GM12891 (cell line): ENCODE measurements at regions not wholly inside any gene's neighbourhood (a gene's known extent, or its start where the extent isn't known, plus 50 kb on each side); places are given as distances from the start of the nearest gene placed in this dataset.
A peak's percentile ranks its signal among the peaks of the same experiment; 100 is the strongest.

Experiments used
- DNase-seq: peaks from one replicate; pipeline ENCODE4 v3.0.0; 2011; ENCODE audit warnings: low spot score; ENCODE audit not compliant: insufficient read length
- FAIRE-seq: peaks from 2 replicates; lab custom pipeline; 2011; peaks lifted over from hg19 to GRCh38; lab: Jason Lieb, UNC
- PAX5 ChIP-seq: IDR thresholded peaks from 2 replicates; pipeline ENCODE4 v1.6.1; 2011; ENCODE audit warnings: low read length, moderate library complexity, mild to moderate bottlenecking; ENCODE audit not compliant: insufficient read depth, severe bottlenecking
- POLR2A ChIP-seq: IDR thresholded peaks from 2 replicates; pipeline ENCODE4 v1.6.1; 2011; ENCODE audit warnings: low read depth, low read length, control low read depth
- POLR2AphosphoS5 ChIP-seq: IDR thresholded peaks from 2 replicates; pipeline ENCODE4 v1.6.1; 2011; ENCODE audit warnings: low read depth, low read length, control low read depth
- POU2F2 ChIP-seq: IDR thresholded peaks from 2 replicates; pipeline ENCODE4 v1.6.1; 2011; ENCODE audit warnings: low read depth, mild to moderate bottlenecking, control low read depth, low read length, moderate library complexity
- SPI1 ChIP-seq: IDR thresholded peaks from 2 replicates; pipeline ENCODE4 v1.6.1; 2011; ENCODE audit warnings: low read depth, low read length, control low read depth
- TAF1 ChIP-seq: IDR thresholded peaks from 2 replicates; pipeline ENCODE4 v1.6.1; 2011; ENCODE audit warnings: low read depth, low read length, control low read depth

DNA sequence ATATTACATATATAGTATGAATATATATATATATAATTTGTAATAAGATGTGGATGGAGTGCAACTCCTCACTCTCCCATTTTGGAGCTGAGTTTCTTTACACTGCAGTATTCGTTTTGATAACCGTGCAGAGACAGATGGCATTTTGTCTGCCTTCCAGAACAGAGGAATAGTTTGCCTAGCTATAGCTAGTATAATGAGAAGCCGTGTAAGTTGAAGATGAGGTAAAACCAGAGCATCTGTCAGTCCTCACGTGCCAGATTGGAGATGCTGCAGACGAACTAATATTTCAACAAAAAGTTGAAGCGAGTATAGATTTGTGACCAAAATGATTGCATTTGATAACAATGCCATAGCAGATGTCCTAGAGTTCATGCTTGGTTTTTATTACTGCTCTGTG, 180.6 kb downstream of the FMR1NB start:
- FAIRE-seq, result no peak
- TF ChIP-seq PAX5 (no peak), SPI1 (no peak), POLR2A (no peak), POU2F2 (no peak)

DNA sequence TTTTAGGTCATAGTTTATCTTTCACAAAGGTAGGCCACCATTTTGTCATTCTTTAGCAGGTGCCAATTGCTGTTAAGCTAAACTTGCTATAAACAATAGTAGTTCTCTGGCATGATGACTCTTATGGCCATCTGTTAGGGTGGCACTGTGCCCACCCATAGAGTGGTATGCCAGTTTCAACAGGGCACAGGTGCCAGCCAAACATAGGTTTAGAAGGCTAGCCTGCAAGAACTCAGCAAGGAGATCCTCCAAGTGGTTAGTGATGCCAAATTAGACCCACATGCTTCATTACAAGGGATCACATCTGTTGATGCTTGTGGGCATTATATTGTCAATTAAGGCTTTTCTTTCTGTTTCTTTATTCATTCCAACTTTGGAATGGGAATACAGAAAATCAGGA, 204.5 kb downstream of the FMR1NB start:
- DNase-seq (no peak), FAIRE-seq (no peak)
- no peak for TF ChIP-seq POU2F2
- TF ChIP-seq PAX5, result no peak
- no peak for TF ChIP-seq TAF1
- no peak for TF ChIP-seq POLR2AphosphoS5
- TF ChIP-seq SPI1, result no peak
- TF ChIP-seq POLR2A, result no peak

More for the DNA sequence above, 180.6 kb downstream of the FMR1NB start:
- DNase-seq, result no peak

DNA sequence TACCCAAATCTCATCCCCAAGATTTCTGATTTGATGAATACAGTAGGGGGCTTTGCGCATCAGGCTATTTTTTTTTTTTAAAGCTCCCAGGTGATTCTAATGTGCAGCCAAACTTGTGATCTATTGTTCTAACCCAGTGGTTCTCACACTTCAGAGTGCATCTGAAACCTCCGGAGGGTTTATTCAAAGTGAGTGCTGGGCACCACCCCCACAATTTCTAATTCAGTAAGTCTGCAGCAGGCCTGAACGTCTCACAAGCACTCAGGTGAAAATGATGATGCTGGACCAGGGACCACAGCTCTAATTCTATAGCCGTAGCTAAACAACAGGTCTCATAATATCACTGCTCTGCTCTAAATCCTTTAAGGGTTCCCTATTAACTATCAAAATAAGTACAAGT, 211.4 kb downstream of the FMR1NB start:
- FAIRE-seq (no peak), DNase-seq (no peak)
- TF ChIP-seq PAX5, result no peak
- TF ChIP-seq POLR2A, result no peak
- TF ChIP-seq POU2F2, result no peak

DNA sequence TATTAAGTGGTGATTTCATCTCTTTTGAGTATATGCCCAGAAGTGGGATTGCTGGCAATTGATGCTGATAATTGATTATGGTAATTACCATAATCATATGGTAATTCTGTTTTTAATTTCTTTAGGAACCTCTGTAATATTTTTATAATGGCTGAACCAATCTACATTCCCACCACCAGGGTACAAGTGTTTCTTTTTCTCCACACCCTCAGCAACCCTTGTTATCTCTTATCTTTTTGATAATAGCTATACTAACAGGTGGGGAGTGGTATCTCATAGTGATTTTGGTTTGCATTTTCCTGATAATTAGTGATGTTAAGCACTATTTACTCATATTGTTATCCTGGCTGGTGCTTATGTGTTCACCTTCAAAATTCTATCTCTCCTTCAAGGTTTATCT, 212.6 kb downstream of the FMR1NB start:
- TF ChIP-seq SPI1 (no peak), PAX5 (no peak), POLR2AphosphoS5 (no peak), POLR2A (no peak), POU2F2 (no peak), TAF1 (no peak)
- DNase-seq (no peak), FAIRE-seq (no peak)

DNA sequence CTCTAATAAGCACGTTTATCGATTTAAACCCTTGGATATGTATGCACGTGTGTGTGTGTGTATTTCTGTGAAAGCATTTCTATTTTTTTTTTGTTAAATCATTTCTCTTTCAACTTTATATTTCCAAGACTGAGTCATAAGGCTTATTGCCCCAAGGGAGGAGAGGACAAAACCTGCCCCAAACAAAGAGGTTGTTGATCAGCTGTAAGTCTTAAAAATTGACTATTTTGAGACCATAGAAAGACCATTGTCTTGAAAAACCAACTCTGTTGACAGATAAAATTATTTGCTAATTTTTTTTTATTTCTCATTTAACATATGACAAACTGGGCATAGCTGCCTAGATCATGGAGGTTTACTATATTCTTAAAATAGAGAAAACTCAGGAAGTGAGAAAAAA, 222.4 kb downstream of the FMR1NB start:
- FAIRE-seq, result no peak
- no peak for TF ChIP-seq POLR2A
- no peak for TF ChIP-seq PAX5
- no peak for TF ChIP-seq SPI1
- TF ChIP-seq TAF1, result no peak
- TF ChIP-seq POLR2AphosphoS5, result no peak
- no peak for TF ChIP-seq POU2F2
- DNase-seq, result no peak

DNA sequence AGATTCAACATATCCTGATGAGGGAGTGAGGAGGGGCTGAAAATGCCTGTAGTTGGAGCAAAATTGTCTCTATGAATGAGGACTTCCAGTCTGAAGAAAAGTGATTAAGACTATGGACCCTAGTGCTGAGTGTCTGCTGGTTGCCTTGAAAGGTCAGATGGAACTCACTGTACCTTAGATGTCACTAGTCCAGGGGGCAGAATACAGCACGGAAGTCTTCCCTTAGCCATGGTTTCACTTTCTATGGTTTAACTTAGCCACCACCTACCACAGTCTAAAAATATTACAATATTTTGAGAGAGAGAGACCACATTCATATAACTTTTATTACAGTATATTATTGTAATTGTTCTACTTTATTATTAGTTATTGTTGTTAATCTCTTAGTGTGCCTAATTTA, 223.1 kb downstream of the FMR1NB start:
- DNase-seq, result no peak
- no peak for FAIRE-seq
- no peak for TF ChIP-seq TAF1
- no peak for TF ChIP-seq POU2F2
- no peak for TF ChIP-seq PAX5
- TF ChIP-seq SPI1, result no peak
- TF ChIP-seq POLR2A, result no peak
- no peak for TF ChIP-seq POLR2AphosphoS5

DNA sequence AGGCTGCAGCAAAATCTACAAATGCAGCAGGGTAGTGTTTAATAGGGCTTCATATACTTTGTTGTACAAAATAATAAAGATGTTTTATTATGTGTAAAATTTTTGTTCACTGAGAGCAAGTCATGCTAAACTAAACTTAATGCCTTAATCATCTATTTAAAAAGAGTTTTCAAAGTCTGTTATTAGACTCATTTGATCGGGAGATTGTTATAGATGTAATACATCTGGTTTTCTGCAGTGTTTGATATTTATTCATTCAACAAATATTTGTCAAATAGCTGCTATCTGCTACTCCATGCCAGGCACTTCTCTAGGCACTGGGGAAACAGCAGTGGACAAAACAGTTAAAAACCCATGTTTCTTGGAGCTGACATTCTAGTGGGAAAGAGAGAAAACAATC, 233.6 kb downstream of the FMR1NB start:
- TF ChIP-seq TAF1 (no peak), SPI1 (no peak), POLR2AphosphoS5 (no peak), POU2F2 (no peak), POLR2A (no peak), PAX5 (no peak)
- FAIRE-seq, result no peak
- DNase-seq, result no peak

DNA sequence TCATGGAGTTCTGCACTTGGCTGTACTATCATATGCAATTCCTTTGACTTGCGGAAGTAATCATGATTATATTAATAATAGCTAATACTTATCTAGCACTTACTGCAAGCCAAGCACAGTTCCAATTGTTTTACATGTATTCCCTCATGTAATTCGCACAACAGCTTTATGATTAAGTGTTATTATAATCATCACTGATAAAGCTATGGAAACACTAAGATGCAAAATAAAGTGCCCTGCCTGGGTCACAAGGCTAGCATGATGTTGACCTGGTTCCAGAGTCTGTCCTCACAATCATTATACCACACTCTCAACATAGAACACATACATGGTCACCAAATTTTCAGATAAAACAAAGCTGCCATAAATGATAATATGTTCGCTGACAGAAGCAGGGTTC, 234.6 kb downstream of the FMR1NB start:
- TF ChIP-seq POLR2A, result no peak
- no peak for TF ChIP-seq PAX5
- TF ChIP-seq TAF1, result no peak
- no peak for TF ChIP-seq SPI1
- TF ChIP-seq POU2F2, result no peak
- TF ChIP-seq POLR2AphosphoS5, result no peak
- FAIRE-seq, result no peak
- DNase-seq, result no peak

DNA sequence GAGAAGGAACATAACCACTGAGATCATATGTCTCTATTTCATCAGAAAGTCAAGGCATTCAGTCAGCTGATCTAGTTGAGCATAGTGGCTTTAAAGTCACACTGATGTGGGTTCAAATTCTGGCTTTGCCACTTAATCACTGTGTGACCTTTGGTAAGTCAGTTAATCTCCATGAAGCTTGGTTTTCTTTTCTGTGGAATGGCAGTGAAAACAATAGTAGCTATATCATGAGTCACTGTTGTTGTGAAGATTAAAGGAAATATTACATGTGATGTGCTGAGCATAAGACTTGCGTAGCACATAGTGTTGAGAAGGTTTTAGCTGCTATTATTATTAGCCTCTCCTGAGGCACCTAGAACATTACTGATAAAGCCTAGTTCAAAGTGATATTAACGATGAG, 242.2 kb downstream of the FMR1NB start:
- TF ChIP-seq PAX5 (no peak), POU2F2 (no peak), TAF1 (no peak), POLR2AphosphoS5 (no peak), POLR2A (no peak), SPI1 (no peak)
- FAIRE-seq (peak; percentile 33), DNase-seq (no peak)

DNA sequence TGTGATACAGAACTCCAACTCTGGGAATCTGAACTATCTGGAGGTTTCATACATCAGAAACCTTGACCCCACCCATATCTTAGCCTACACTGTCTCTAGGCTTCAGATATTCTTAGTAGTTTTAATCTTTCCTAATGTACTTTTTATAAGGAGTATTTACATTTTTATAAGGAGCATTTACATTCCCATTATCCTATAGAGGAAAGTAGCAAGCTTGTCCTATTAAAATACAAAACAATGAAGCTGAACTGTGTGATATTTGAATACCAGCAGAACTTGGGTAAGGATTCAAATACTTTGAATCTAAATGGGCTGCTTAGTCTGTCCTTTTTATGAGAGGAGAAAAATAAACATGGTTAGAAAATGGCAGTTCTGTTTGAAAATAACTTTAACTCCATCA, 247.4 kb downstream of the FMR1NB start:
- no peak for DNase-seq
- TF ChIP-seq PAX5, result no peak
- TF ChIP-seq POLR2AphosphoS5, result no peak
- no peak for FAIRE-seq

DNA sequence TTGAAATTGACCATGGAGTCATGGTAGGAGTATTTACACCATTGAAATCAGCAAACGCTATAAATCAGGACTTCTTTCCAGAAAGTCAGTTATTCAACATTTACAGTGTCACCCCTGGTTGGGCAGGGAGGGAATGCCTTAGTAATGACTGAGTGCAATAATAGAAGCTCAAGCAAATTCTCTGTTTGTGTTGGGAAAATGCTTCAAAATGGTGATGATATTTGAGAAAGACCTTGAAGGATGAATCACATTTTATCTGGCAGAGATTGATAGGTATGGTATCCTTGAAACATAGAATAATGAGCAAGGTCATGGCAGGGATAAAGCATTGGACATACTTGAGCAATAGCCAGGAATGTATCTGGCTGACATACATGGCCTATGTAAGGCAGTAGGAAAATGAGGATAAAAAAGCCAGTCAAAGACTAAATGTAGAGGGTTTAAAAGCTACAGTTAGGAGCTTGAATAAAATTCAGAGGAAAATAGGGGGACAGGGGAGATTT, 248.7 kb downstream of the FMR1NB start:
- DNase-seq (no peak), FAIRE-seq (no peak)

DNA sequence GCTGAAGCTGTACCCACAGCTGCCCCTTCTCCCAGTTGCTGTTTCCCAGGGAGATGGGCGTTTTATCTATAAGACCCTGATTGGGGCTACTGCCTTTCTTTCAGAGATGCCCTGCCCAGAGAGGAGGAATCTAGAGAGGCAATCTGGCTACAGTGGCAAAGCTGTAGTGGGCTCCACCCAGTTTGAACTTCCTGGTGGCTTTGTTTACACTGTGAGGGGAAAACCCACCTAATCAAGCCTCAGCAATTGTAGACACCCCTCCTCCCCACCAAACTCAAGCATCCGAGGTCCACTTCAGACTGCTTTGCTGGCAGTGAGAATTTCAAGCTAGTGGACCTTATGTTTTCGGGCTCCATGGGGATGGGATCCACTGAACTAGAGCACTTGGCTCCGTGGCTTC, 240.4 kb upstream of the AFF2 start:
- DNase-seq, result no peak
- no peak for FAIRE-seq
- TF ChIP-seq SPI1 (no peak), POLR2A (no peak), POU2F2 (no peak), TAF1 (no peak), POLR2AphosphoS5 (no peak), PAX5 (no peak)

More for the DNA sequence above, 248.7 kb downstream of the FMR1NB start:
- TF ChIP-seq POU2F2, result no peak
